WTC11 (cell line): ENCODE measurements at regions not wholly inside any gene's neighbourhood (a gene's known extent, or its start where the extent isn't known, plus 50 kb on each side); places are given as distances from the start of the nearest gene placed in this dataset.

ENCODE experiments used
- CTCF ChIP-seq: fragments of 200-600 bp; IDR thresholded peaks from 2 replicates; pipeline ENCODE4 v1.8.0; 2022; ENCODE audit warnings: antibody characterized with exemption
- ETV6 ChIP-seq: sonication (generic); formaldehyde crosslinking; IDR thresholded peaks from 2 replicates; pipeline ENCODE4 v1.8.1; 2022; ENCODE audit warnings: mild to moderate bottlenecking, missing genetic modification reagents
- GABPB1 ChIP-seq: sonication (generic); formaldehyde crosslinking; IDR thresholded peaks from 2 replicates; pipeline ENCODE4 v1.8.1; 2023; ENCODE audit warnings: mild to moderate bottlenecking, missing genetic modification reagents
- NR2C2 ChIP-seq: sonication (generic); formaldehyde crosslinking; IDR thresholded peaks from 2 replicates; pipeline ENCODE4 v1.8.0; 2022; ENCODE audit warnings: mild to moderate bottlenecking, missing genetic modification reagents
- RELA ChIP-seq: sonication (generic); formaldehyde crosslinking; IDR thresholded peaks from 2 replicates; pipeline ENCODE4 v1.8.1; 2022; ENCODE audit warnings: missing genetic modification reagents, mild to moderate bottlenecking, borderline replicate concordance
- TEAD1 ChIP-seq: sonication (generic); formaldehyde crosslinking; IDR thresholded peaks from 2 replicates; pipeline ENCODE4 v1.8.0; 2022; ENCODE audit warnings: mild to moderate bottlenecking, missing genetic modification reagents
- TEAD4 ChIP-seq: sonication (generic); formaldehyde crosslinking; IDR thresholded peaks from 2 replicates; pipeline ENCODE4 v1.8.0; 2022; ENCODE audit warnings: mild to moderate bottlenecking, missing genetic modification reagents
- TP53 ChIP-seq: sonication (generic); formaldehyde crosslinking; IDR thresholded peaks from 2 replicates; pipeline ENCODE4 v1.8.1; 2023; ENCODE audit warnings: mild to moderate bottlenecking, missing genetic modification reagents
- ZNF232 ChIP-seq: sonication (generic); formaldehyde crosslinking; IDR thresholded peaks from 2 replicates; pipeline ENCODE4 v1.8.0; 2022; ENCODE audit warnings: mild to moderate bottlenecking, missing genetic modification reagents
- ZNF317 ChIP-seq: sonication (generic); formaldehyde crosslinking; IDR thresholded peaks from 2 replicates; pipeline ENCODE4 v1.8.1; 2023; ENCODE audit warnings: low read depth, mild to moderate bottlenecking, moderate library complexity, missing genetic modification reagents, borderline replicate concordance
- ZSCAN18 ChIP-seq: fragments of 250-450 bp; sonication (Bioruptor Pico); IDR thresholded peaks from 2 replicates; pipeline ENCODE4 v2.1.2; 2022; ENCODE audit warnings: mild to moderate bottlenecking, moderate library complexity
- TF ChIP-seq, protein P1 (sequence below): fragments of 250-450 bp; sonication (Bioruptor Pico); IDR thresholded peaks from 2 replicates; pipeline ENCODE4 v1.8.0; 2021; ENCODE audit warnings: mild to moderate bottlenecking
- TF ChIP-seq, protein P2 (sequence below): sonication (generic); formaldehyde crosslinking; IDR thresholded peaks from 2 replicates; pipeline ENCODE4 v1.8.0; 2023; ENCODE audit warnings: missing genetic modification reagents, mild to moderate bottlenecking, borderline replicate concordance
- TF ChIP-seq, protein P3 (sequence below): sonication (generic); formaldehyde crosslinking; IDR thresholded peaks from 2 replicates; pipeline ENCODE4 v1.8.0; 2022; ENCODE audit warnings: missing genetic modification reagents

GRCh38 chr2:7233126-7233525 is 315.9 kb downstream of the RNF144A start:
- TF ChIP-seq CTCF = no peak
- no peak for TF ChIP-seq NR2C2 (CRISPR knock-in tag)
- TF ChIP-seq ETV6 = no peak
- TF ChIP-seq GABPB1 = no peak
- TF ChIP-seq, protein P1, sequence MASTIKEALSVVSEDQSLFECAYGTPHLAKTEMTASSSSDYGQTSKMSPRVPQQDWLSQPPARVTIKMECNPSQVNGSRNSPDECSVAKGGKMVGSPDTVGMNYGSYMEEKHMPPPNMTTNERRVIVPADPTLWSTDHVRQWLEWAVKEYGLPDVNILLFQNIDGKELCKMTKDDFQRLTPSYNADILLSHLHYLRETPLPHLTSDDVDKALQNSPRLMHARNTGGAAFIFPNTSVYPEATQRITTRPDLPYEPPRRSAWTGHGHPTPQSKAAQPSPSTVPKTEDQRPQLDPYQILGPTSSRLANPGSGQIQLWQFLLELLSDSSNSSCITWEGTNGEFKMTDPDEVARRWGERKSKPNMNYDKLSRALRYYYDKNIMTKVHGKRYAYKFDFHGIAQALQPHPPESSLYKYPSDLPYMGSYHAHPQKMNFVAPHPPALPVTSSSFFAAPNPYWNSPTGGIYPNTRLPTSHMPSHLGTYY (CRISPR knock-in tag) = no peak
- TF ChIP-seq, protein P2, sequence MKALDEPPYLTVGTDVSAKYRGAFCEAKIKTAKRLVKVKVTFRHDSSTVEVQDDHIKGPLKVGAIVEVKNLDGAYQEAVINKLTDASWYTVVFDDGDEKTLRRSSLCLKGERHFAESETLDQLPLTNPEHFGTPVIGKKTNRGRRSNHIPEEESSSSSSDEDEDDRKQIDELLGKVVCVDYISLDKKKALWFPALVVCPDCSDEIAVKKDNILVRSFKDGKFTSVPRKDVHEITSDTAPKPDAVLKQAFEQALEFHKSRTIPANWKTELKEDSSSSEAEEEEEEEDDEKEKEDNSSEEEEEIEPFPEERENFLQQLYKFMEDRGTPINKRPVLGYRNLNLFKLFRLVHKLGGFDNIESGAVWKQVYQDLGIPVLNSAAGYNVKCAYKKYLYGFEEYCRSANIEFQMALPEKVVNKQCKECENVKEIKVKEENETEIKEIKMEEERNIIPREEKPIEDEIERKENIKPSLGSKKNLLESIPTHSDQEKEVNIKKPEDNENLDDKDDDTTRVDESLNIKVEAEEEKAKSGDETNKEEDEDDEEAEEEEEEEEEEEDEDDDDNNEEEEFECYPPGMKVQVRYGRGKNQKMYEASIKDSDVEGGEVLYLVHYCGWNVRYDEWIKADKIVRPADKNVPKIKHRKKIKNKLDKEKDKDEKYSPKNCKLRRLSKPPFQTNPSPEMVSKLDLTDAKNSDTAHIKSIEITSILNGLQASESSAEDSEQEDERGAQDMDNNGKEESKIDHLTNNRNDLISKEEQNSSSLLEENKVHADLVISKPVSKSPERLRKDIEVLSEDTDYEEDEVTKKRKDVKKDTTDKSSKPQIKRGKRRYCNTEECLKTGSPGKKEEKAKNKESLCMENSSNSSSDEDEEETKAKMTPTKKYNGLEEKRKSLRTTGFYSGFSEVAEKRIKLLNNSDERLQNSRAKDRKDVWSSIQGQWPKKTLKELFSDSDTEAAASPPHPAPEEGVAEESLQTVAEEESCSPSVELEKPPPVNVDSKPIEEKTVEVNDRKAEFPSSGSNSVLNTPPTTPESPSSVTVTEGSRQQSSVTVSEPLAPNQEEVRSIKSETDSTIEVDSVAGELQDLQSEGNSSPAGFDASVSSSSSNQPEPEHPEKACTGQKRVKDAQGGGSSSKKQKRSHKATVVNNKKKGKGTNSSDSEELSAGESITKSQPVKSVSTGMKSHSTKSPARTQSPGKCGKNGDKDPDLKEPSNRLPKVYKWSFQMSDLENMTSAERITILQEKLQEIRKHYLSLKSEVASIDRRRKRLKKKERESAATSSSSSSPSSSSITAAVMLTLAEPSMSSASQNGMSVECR (CRISPR knock-in tag) = no peak
- no peak for TF ChIP-seq TEAD4 (CRISPR knock-in tag)
- TF ChIP-seq TP53 (CRISPR knock-in tag) = no peak
- TF ChIP-seq TEAD1 (CRISPR knock-in tag) = no peak
- TF ChIP-seq, protein P3, sequence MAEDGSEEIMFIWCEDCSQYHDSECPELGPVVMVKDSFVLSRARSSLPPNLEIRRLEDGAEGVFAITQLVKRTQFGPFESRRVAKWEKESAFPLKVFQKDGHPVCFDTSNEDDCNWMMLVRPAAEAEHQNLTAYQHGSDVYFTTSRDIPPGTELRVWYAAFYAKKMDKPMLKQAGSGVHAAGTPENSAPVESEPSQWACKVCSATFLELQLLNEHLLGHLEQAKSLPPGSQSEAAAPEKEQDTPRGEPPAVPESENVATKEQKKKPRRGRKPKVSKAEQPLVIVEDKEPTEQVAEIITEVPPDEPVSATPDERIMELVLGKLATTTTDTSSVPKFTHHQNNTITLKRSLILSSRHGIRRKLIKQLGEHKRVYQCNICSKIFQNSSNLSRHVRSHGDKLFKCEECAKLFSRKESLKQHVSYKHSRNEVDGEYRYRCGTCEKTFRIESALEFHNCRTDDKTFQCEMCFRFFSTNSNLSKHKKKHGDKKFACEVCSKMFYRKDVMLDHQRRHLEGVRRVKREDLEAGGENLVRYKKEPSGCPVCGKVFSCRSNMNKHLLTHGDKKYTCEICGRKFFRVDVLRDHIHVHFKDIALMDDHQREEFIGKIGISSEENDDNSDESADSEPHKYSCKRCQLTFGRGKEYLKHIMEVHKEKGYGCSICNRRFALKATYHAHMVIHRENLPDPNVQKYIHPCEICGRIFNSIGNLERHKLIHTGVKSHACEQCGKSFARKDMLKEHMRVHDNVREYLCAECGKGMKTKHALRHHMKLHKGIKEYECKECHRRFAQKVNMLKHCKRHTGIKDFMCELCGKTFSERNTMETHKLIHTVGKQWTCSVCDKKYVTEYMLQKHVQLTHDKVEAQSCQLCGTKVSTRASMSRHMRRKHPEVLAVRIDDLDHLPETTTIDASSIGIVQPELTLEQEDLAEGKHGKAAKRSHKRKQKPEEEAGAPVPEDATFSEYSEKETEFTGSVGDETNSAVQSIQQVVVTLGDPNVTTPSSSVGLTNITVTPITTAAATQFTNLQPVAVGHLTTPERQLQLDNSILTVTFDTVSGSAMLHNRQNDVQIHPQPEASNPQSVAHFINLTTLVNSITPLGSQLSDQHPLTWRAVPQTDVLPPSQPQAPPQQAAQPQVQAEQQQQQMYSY (CRISPR knock-in tag) = no peak
- TF ChIP-seq ZNF232 (CRISPR knock-in tag) = no peak
- no peak for TF ChIP-seq ZSCAN18
- TF ChIP-seq ZNF317 (CRISPR knock-in tag) = no peak
- no peak for TF ChIP-seq RELA (CRISPR knock-in tag)
